Ishikawa (cell line): ENCODE measurements at regions not wholly inside any gene's neighbourhood (a gene's known extent, or its start where the extent isn't known, plus 50 kb on each side); places are given as distances from the start of the nearest gene placed in this dataset.

Source experiments
- CEBPB ChIP-seq: IDR thresholded peaks from 2 replicates; pipeline ENCODE4 v1.6.1; 2012
- CREB1 ChIP-seq: IDR thresholded peaks from 2 replicates; pipeline ENCODE4 v1.6.1; 2012; ENCODE audit warnings: low read depth
- EGR1 ChIP-seq: IDR thresholded peaks from 2 replicates; pipeline ENCODE4 v1.6.1; 2012
- EP300 ChIP-seq: IDR thresholded peaks from 2 replicates; pipeline ENCODE4 v1.6.1; 2012; ENCODE audit warnings: borderline replicate concordance
- FOXM1 ChIP-seq: IDR thresholded peaks from 2 replicates; pipeline ENCODE4 v1.6.1; 2012; ENCODE audit warnings: low read depth, borderline replicate concordance
- MAX ChIP-seq: IDR thresholded peaks from 2 replicates; pipeline ENCODE4 v1.6.1; 2012
- NFIC ChIP-seq: IDR thresholded peaks from 2 replicates; pipeline ENCODE4 v1.6.1; 2012
- RAD21 ChIP-seq: IDR thresholded peaks from 2 replicates; pipeline ENCODE4 v1.6.1; 2012; ENCODE audit warnings: low read depth
- REST ChIP-seq: IDR thresholded peaks from 2 replicates; pipeline ENCODE4 v1.6.1; 2012; ENCODE audit warnings: low read depth, mild to moderate bottlenecking
- TAF1 ChIP-seq: IDR thresholded peaks from 2 replicates; pipeline ENCODE4 v1.6.1; 2012; ENCODE audit warnings: low read depth, mild to moderate bottlenecking
- TCF12 ChIP-seq: IDR thresholded peaks from 2 replicates; pipeline ENCODE4 v1.6.1; 2012; ENCODE audit warnings: low read depth
- TEAD4 ChIP-seq: IDR thresholded peaks from 2 replicates; pipeline ENCODE4 v1.6.1; 2012
- YY1 ChIP-seq: IDR thresholded peaks from 2 replicates; pipeline ENCODE4 v1.6.1; 2012; ENCODE audit warnings: low read depth
- ZBTB7A ChIP-seq: IDR thresholded peaks from 2 replicates; pipeline ENCODE4 v1.6.1; 2012; ENCODE audit warnings: low read depth
- TF ChIP-seq, protein P1 (sequence below): IDR thresholded peaks from 2 replicates; pipeline ENCODE4 v1.6.1; 2012

DNA sequence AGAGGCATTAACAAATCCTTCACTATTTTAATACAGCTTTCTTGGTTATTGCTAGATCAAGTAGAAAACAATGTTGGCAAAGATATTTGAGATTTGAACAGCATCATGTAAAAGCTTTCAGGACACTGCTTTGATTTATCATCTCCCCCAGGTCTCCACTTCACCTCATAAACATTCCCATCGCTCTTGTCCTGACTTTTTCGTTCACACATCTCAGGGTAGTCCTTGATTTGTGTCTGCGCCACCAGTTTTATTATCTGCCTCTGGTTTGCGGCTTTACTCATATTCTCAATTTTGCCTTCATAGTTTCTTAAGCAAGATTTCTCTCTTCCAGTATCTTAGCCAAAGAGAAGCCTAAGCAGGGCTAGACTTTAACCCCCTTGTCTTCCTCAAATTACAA lies 63.5 kb upstream of the ROR1 start:
- TF ChIP-seq TCF12 = no peak
- no peak for TF ChIP-seq FOXM1
- no peak for TF ChIP-seq YY1
- no peak for TF ChIP-seq EGR1
- no peak for TF ChIP-seq ZBTB7A
- no peak for TF ChIP-seq EP300
- TF ChIP-seq CREB1 = no peak
- no peak for TF ChIP-seq REST
- TF ChIP-seq CEBPB = no peak
- no peak for TF ChIP-seq TAF1
- TF ChIP-seq, protein P1, sequence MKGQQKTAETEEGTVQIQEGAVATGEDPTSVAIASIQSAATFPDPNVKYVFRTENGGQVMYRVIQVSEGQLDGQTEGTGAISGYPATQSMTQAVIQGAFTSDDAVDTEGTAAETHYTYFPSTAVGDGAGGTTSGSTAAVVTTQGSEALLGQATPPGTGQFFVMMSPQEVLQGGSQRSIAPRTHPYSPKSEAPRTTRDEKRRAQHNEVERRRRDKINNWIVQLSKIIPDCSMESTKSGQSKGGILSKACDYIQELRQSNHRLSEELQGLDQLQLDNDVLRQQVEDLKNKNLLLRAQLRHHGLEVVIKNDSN = no peak
- TF ChIP-seq RAD21 = no peak
- no peak for TF ChIP-seq TEAD4
- TF ChIP-seq MAX = no peak

DNA sequence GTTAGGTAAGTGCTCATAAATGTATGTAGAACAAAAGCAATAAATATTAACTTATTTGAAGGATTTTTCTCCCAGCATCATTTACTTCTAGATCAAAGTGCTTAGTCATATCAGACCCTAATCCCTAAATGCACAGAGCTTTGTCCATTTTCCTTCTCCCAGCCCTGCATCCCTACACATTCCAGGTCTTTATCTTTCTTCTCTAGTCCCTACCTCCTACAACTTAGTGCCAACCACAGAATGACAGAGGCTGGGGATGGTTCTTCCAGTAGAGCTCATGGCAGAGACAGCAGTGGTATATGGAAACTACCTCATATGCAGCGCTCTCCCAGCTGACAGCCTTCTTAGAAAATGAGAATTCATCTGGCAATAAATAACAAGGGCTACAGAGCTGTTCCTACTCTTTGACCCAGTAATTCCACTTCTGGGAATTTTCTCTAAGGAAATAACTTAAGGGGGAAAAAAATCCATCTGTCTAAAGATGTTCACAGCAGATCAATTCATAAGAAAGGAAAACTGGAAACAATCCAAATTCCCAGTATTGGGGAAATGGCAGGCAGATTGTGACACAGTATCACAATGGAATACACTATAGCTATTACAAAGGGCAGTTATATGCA lies 62.9 kb upstream of the ROR1 start:
- TF ChIP-seq TCF12 (no peak), NFIC (no peak), CEBPB (no peak), TEAD4 (no peak), ZBTB7A (no peak)
- TF ChIP-seq, protein P1 = no peak

GRCh38 chr1:63713041-63713440 lies 60.8 kb upstream of the ROR1 start:
- no peak for TF ChIP-seq TCF12
- TF ChIP-seq EP300 = no peak
- no peak for TF ChIP-seq RAD21
- TF ChIP-seq CEBPB = no peak
- TF ChIP-seq CREB1 = no peak
- no peak for TF ChIP-seq MAX
- no peak for TF ChIP-seq EGR1
- TF ChIP-seq TAF1 = no peak
- TF ChIP-seq TEAD4 = no peak
- no peak for TF ChIP-seq REST
- TF ChIP-seq YY1 = no peak
- TF ChIP-seq NFIC = no peak
- no peak for TF ChIP-seq FOXM1

GRCh38 chr1:63713627-63714481 lies 60.0 kb upstream of the ROR1 start:
- TF ChIP-seq FOXM1 (no peak), EGR1 (no peak), NFIC (peak; percentile 75), TCF12 (0 out of 2 replicates have a peak, but pooled peaks have one; percentile 60), CEBPB (no peak), ZBTB7A (no peak), YY1 (no peak), REST (no peak), TEAD4 (no peak), EP300 (peak; percentile 34; the same call in 1 of the 2 replicates), CREB1 (no peak), MAX (no peak), RAD21 (no peak), TAF1 (no peak)
- TF ChIP-seq, protein P1 = no peak
